Mesenchymal stem cell (in vitro differentiated cells and primary cell): ENCODE measurements at regions not wholly inside any gene's neighbourhood (a gene's known extent, or its start where the extent isn't known, plus 50 kb on each side); places are given as distances from the start of the nearest gene placed in this dataset.

Source experiments
- DNase-seq: peaks from one replicate; pipeline ENCODE4 v3.0.0-alpha.2; 2013
- H2AFZ ChIP-seq: one replicate; pipeline ENCODE4 v1.6.1; 2013; ENCODE audit warnings: low read depth, mild to moderate bottlenecking, control low read depth, inconsistent platforms, low read length, moderate library complexity
- H2AK5ac ChIP-seq: 2 replicates; pipeline ENCODE4 v1.6.1; 2013; ENCODE audit warnings: low read length, moderate library complexity, mild to moderate bottlenecking, inconsistent platforms; ENCODE audit not compliant: severe bottlenecking
- H2BK120ac ChIP-seq: one replicate; pipeline ENCODE4 v1.6.1; 2013; ENCODE audit warnings: low read depth, mild to moderate bottlenecking, inconsistent platforms, low read length, moderate library complexity
- H2BK12ac ChIP-seq, 2 experiments: one replicate each; pipeline ENCODE4 v1.6.1; 2013; ENCODE audit warnings: inconsistent platforms in 2 of 2, low read length in 2 of 2, mild to moderate bottlenecking in 2 of 2, moderate library complexity in 2 of 2, control low read depth in 1 of 2
- H2BK15ac ChIP-seq: one replicate; pipeline ENCODE4 v1.6.1; 2013; ENCODE audit warnings: mild to moderate bottlenecking, low read depth, inconsistent platforms; ENCODE audit not compliant: poor library complexity, severe bottlenecking
- H2BK5ac ChIP-seq: 2 replicates; pipeline ENCODE4 v1.6.1; 2013; ENCODE audit warnings: low read depth, mild to moderate bottlenecking, low read length, control low read depth, inconsistent platforms; ENCODE audit not compliant: poor library complexity, severe bottlenecking
- H3K14ac ChIP-seq, 2 experiments: one replicate each; pipeline ENCODE4 v1.6.1; 2013; ENCODE audit warnings: inconsistent platforms in 2 of 2, low read length in 2 of 2, control low read depth in 1 of 2, mild to moderate bottlenecking in 1 of 2, moderate library complexity in 1 of 2
- H3K18ac ChIP-seq, 2 experiments: one replicate each; pipeline ENCODE4 v1.6.1; 2013; ENCODE audit warnings: inconsistent platforms in 2 of 2, low read length in 2 of 2, control low read depth in 1 of 2, low read depth in 1 of 2, mild to moderate bottlenecking in 1 of 2
- H3K23ac ChIP-seq, 2 experiments: one replicate each; pipeline ENCODE4 v1.6.1; 2013; ENCODE audit warnings: inconsistent platforms in 2 of 2, low read length in 2 of 2, mild to moderate bottlenecking in 2 of 2, moderate library complexity in 2 of 2, control low read depth in 1 of 2
- H3K27ac ChIP-seq: 2 replicates; pipeline ENCODE4 v1.5.1; 2013; ENCODE audit warnings: mild to moderate bottlenecking, moderate library complexity, low read length, control low read depth, inconsistent platforms; ENCODE audit not compliant: poor library complexity, severe bottlenecking
- H3K27me3 ChIP-seq, 2 experiments: 2 replicates each; pipeline versions ENCODE4 v1.6.1 to v1.7.0; 2013; ENCODE audit warnings: low read length in 2 of 2, mild to moderate bottlenecking in 2 of 2, moderate library complexity in 2 of 2, control low read depth in 1 of 2, inconsistent platforms in 1 of 2; ENCODE audit not compliant: control insufficient read depth in 1 of 2, insufficient read depth in 1 of 2
- H3K36me3 ChIP-seq, 2 experiments: 2 replicates each; pipeline versions ENCODE4 v1.6.1 to v1.7.0; 2013; ENCODE audit warnings: low read length in 2 of 2, control low read depth in 1 of 2, inconsistent platforms in 1 of 2, low read depth in 1 of 2, mild to moderate bottlenecking in 1 of 2; ENCODE audit not compliant: insufficient read depth in 2 of 2, control insufficient read depth in 1 of 2
- H3K4ac ChIP-seq, 2 experiments: one replicate each; pipeline ENCODE4 v1.6.1; 2013; ENCODE audit warnings: inconsistent platforms in 2 of 2, low read length in 2 of 2, mild to moderate bottlenecking in 2 of 2, moderate library complexity in 2 of 2, control low read depth in 1 of 2, low read depth in 1 of 2
- H3K4me1 ChIP-seq: 2 replicates; pipeline ENCODE4 v1.6.1; 2013; ENCODE audit warnings: low read depth, low read length, control low read depth; ENCODE audit not compliant: control insufficient read depth, insufficient read depth
- H3K4me2 ChIP-seq: 2 replicates; pipeline ENCODE4 v1.6.1; 2013; ENCODE audit warnings: low read length, mild to moderate bottlenecking, inconsistent platforms; ENCODE audit not compliant: poor library complexity, severe bottlenecking
- H3K4me3 ChIP-seq, 2 experiments: 2 replicates each; pipeline versions ENCODE4 v1.5.1 to v1.7.0; 2013; ENCODE audit warnings: low read length in 2 of 2, mild to moderate bottlenecking in 2 of 2, control low read depth in 1 of 2, low read depth in 1 of 2; ENCODE audit not compliant: insufficient read depth in 1 of 2
- H3K79me1 ChIP-seq: replicated peaks from 2 replicates; pipeline ENCODE4 v1.6.1; 2013; ENCODE audit warnings: mild to moderate bottlenecking, control low read depth, low read length, inconsistent platforms; ENCODE audit not compliant: poor library complexity, severe bottlenecking
- H3K9ac ChIP-seq: 2 replicates; pipeline ENCODE4 v1.7.0; 2013; ENCODE audit warnings: mild to moderate bottlenecking, low read length, moderate library complexity
- H3K9me3 ChIP-seq: 2 replicates; pipeline ENCODE4 v1.7.0; 2013; ENCODE audit warnings: mild to moderate bottlenecking, low read length; ENCODE audit not compliant: control insufficient read depth
- H4K8ac ChIP-seq: one replicate; pipeline ENCODE4 v1.6.1; 2013; ENCODE audit warnings: inconsistent platforms, mild to moderate bottlenecking, low read length, moderate library complexity
- H4K91ac ChIP-seq: one replicate; pipeline ENCODE4 v1.6.1; 2013; ENCODE audit warnings: mild to moderate bottlenecking, low read length, inconsistent platforms
- WGBS: methylation state at CpG from one replicate; pipeline ENCODE4 v1.1.7; 2013; ENCODE audit warnings: mixed read lengths; 5-methylcytosine and 5-hydroxymethylcytosine counted together

GRCh38 chr2:37874470-37874869, 50.6 kb upstream of the RMDN2 start:
- no peak overlapping the region for H2BK15ac ChIP-seq
- H3K23ac ChIP-seq, result no peak overlapping the region
- H2BK5ac ChIP-seq, result no peak overlapping the region
- H3K9ac ChIP-seq, result no peak overlapping the region
- no peak overlapping the region for H3K4me3 ChIP-seq
- DNase-seq, result no peak
- H3K4ac ChIP-seq, result no peak overlapping the region
- H2AFZ ChIP-seq, result no peak overlapping the region
- H3K18ac ChIP-seq, result peak overlapping the region in 1 of 2 experiments; percentile 6
- peaks cover 0 to 6% of the 10 kb centered on the region in 2 experiments for H3K27me3 ChIP-seq
- no peak overlapping the region for H3K27ac ChIP-seq
- H3K79me1 ChIP-seq, result no peaks in the 10 kb centered on the region
- no peaks in the 10 kb centered on the region for H3K9me3 ChIP-seq
- H3K36me3 ChIP-seq, result no peaks in the 10 kb centered on the region
- 99% methylated on average over 7 of the region's 7 CpGs for WGBS
- peak overlapping the region; percentile 31 for H4K91ac ChIP-seq
- H3K4me2 ChIP-seq, result no peak overlapping the region
- peak overlapping the region; percentile 3 to 28 for H2BK12ac ChIP-seq
- no peak overlapping the region for H2AK5ac ChIP-seq
- peaks cover 16% of the 10 kb centered on the region for H3K4me1 ChIP-seq
- no peak overlapping the region for H3K14ac ChIP-seq
- no peak overlapping the region for H2BK120ac ChIP-seq
- no peak overlapping the region for H4K8ac ChIP-seq
